Neural progenitor cell (in vitro differentiated cells): ENCODE measurements at regions not wholly inside any gene's neighbourhood (a gene's known extent, or its start where the extent isn't known, plus 50 kb on each side); places are given as distances from the start of the nearest gene placed in this dataset.
"Not testable (repeated sequence)": the region's sequence is repeated elsewhere in the genome, so short reads cannot be mapped to it uniquely, and the experiment has no call there.

Experiments
- DNase-seq: peaks from one replicate; pipeline ENCODE4 v3.0.0-alpha.2; 2016; ENCODE audit warnings: low spot score
- H2AFZ ChIP-seq: fragments of 200-600 bp; sonication (generic); replicated peaks from 2 replicates; pipeline ENCODE4 v1.6.1; 2016; ENCODE audit warnings: antibody characterized with exemption
- H3F3A ChIP-seq: fragments of 200-600 bp; sonication (generic); 2 replicates; pipeline ENCODE4 v1.6.1; 2016; ENCODE audit warnings: antibody characterized with exemption, low read depth
- H3K27ac ChIP-seq: fragments of 200-600 bp; sonication (generic); 2 replicates; pipeline ENCODE4 v1.5.1; 2016; ENCODE audit warnings: mild to moderate bottlenecking
- H3K27me3 ChIP-seq: fragments of 200-600 bp; sonication (generic); 2 replicates; pipeline ENCODE4 v1.6.1; 2016; ENCODE audit warnings: mild to moderate bottlenecking, moderate library complexity
- H3K36me3 ChIP-seq: fragments of 200-600 bp; sonication (generic); 2 replicates; pipeline ENCODE4 v1.5.1; 2016
- H3K4me1 ChIP-seq: fragments of 200-600 bp; sonication (generic); 2 replicates; pipeline ENCODE4 v1.6.1; 2016; ENCODE audit warnings: mixed run types
- H3K4me2 ChIP-seq: fragments of 200-600 bp; sonication (generic); 2 replicates; pipeline ENCODE4 v1.6.1; 2016
- H3K4me3 ChIP-seq: fragments of 200-600 bp; sonication (generic); 2 replicates; pipeline ENCODE4 v1.5.1; 2016
- H3K79me2 ChIP-seq: fragments of 200-600 bp; sonication (generic); 2 replicates; pipeline ENCODE4 v1.6.1; 2016; ENCODE audit warnings: low read depth
- H3K9ac ChIP-seq: fragments of 200-600 bp; sonication (generic); 2 replicates; pipeline ENCODE4 v1.6.1; 2016
- H3K9me3 ChIP-seq: fragments of 200-600 bp; sonication (generic); 2 replicates; pipeline ENCODE4 v1.5.1; 2016; ENCODE audit warnings: low read depth
- H4K20me1 ChIP-seq: fragments of 200-600 bp; sonication (generic); 2 replicates; pipeline ENCODE4 v1.6.1; 2016; ENCODE audit warnings: low read depth
- H3K27ac Mint-ChIP-seq: 3 replicates; pipeline ENCODE4 v1.8.0; 2021; ENCODE audit warnings: mixed read lengths
- H3K27me3 Mint-ChIP-seq: 2 replicates; pipeline ENCODE4 v1.8.0; 2022; ENCODE audit warnings: low read depth, mild to moderate bottlenecking, inconsistent platforms, moderate library complexity, mixed read lengths; ENCODE audit not compliant: insufficient read depth
- H3K36me3 Mint-ChIP-seq: 3 replicates; pipeline ENCODE4 v1.8.0; 2021; ENCODE audit warnings: mixed read lengths
- H3K4me1 Mint-ChIP-seq: 3 replicates; pipeline ENCODE4 v1.8.0; 2021; ENCODE audit warnings: mixed read lengths
- H3K4me3 Mint-ChIP-seq: 3 replicates; pipeline ENCODE4 v1.8.0; 2021; ENCODE audit warnings: mild to moderate bottlenecking, moderate library complexity, mixed read lengths
- H3K9me3 Mint-ChIP-seq: 3 replicates; pipeline ENCODE4 v1.8.0; 2020; ENCODE audit warnings: mixed read lengths
- EZH2 ChIP-seq: fragments of 200-600 bp; sonication (generic); IDR thresholded peaks from 2 replicates; pipeline ENCODE4 v1.6.1; 2017; ENCODE audit warnings: antibody characterized with exemption, mild to moderate bottlenecking, moderate library complexity
- EZH2phosphoT487 ChIP-seq: fragments of 200-600 bp; sonication (generic); IDR thresholded peaks from 2 replicates; pipeline ENCODE4 v1.6.1; 2017; ENCODE audit warnings: antibody characterized with exemption
- TF ChIP-seq, protein P1 (sequence below): fragments of 200-600 bp; sonication (generic); IDR thresholded peaks from 2 replicates; pipeline ENCODE4 v1.5.1; 2017; ENCODE audit warnings: antibody characterized with exemption, mild to moderate bottlenecking

GRCh38 chr16:49959552-49960277 is 65.3 kb upstream of the CNEP1R1 start:
- peaks cover 20% of the 10 kb centered on the region for H3K4me1 Mint-ChIP-seq
- Histone ChIP-seq H3K4me2 (no peak overlapping the region), H3K9me3 (no peaks in the 10 kb centered on the region), H3K9ac (no peak overlapping the region), H3K36me3 (no peaks in the 10 kb centered on the region), H3K79me2 (no peaks in the 10 kb centered on the region), H3K27ac (no peak overlapping the region), H3K27me3 (no peaks in the 10 kb centered on the region), H4K20me1 (no peaks in the 10 kb centered on the region), H3K4me3 (no peak overlapping the region), H3K4me1 (peaks cover 5% of the 10 kb centered on the region), H3F3A (no peaks in the 10 kb centered on the region), H2AFZ (no peak overlapping the region)
- H3K36me3 Mint-ChIP-seq = no peaks in the 10 kb centered on the region
- H3K4me3 Mint-ChIP-seq = no peak overlapping the region
- TF ChIP-seq, protein P1, sequence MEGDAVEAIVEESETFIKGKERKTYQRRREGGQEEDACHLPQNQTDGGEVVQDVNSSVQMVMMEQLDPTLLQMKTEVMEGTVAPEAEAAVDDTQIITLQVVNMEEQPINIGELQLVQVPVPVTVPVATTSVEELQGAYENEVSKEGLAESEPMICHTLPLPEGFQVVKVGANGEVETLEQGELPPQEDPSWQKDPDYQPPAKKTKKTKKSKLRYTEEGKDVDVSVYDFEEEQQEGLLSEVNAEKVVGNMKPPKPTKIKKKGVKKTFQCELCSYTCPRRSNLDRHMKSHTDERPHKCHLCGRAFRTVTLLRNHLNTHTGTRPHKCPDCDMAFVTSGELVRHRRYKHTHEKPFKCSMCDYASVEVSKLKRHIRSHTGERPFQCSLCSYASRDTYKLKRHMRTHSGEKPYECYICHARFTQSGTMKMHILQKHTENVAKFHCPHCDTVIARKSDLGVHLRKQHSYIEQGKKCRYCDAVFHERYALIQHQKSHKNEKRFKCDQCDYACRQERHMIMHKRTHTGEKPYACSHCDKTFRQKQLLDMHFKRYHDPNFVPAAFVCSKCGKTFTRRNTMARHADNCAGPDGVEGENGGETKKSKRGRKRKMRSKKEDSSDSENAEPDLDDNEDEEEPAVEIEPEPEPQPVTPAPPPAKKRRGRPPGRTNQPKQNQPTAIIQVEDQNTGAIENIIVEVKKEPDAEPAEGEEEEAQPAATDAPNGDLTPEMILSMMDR = no peak
- TF ChIP-seq EZH2phosphoT487 (no peak), EZH2 (no peak)
- no peaks in the 10 kb centered on the region for H3K9me3 Mint-ChIP-seq
- DNase-seq = no peak
- peak overlapping the region; percentile 66 for H3K27ac Mint-ChIP-seq
- H3K27me3 Mint-ChIP-seq = peaks cover 8% of the 10 kb centered on the region

GRCh38 chr16:49961089-49961488 is 63.9 kb upstream of the CNEP1R1 start:
- no peak overlapping the region for H2AFZ ChIP-seq
- Mint-ChIP-seq H3K27ac (no peak overlapping the region), H3K9me3 (no peaks in the 10 kb centered on the region), H3K4me1 (peaks cover 12% of the 10 kb centered on the region), H3K36me3 (no peaks in the 10 kb centered on the region), H3K27me3 (peaks cover 8% of the 10 kb centered on the region), H3K4me3 (no peak overlapping the region)
- no peaks in the 10 kb centered on the region for H3F3A ChIP-seq
- H3K27ac ChIP-seq = no peak overlapping the region
- no peak for TF ChIP-seq EZH2phosphoT487
- no peak for TF ChIP-seq EZH2
- no peaks in the 10 kb centered on the region for H3K9me3 ChIP-seq
- H3K36me3 ChIP-seq = no peaks in the 10 kb centered on the region
- no peaks in the 10 kb centered on the region for H3K27me3 ChIP-seq
- DNase-seq = no peak
- no peak overlapping the region for H3K9ac ChIP-seq
- H3K4me2 ChIP-seq = no peak overlapping the region
- H4K20me1 ChIP-seq = no peaks in the 10 kb centered on the region
- no peak overlapping the region for H3K4me3 ChIP-seq
- H3K4me1 ChIP-seq = no peaks in the 10 kb centered on the region
- H3K79me2 ChIP-seq = no peaks in the 10 kb centered on the region

DNA sequence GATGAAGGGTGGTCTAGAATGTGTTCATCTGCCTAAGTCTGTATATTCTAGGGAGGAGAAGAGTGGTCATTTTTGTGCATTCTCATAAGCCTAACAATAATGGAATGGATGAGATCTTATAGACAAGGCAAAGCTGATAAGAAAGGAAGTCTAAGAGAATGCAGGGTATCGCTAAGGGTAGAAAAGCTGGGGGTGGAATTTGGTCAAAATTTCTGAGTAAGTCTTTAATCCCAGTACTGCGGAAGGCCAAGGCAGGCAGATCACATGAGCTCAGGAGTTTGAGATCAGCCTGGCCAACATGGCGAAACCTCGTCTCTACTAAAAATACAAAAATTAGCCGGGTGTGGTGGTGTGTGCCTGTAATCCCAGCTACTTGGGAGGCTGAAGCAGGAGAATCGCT is 62.5 kb upstream of the CNEP1R1 start:
- H3K36me3 Mint-ChIP-seq, H3K4me3 ChIP-seq, H3K79me2 ChIP-seq, H3K4me3 Mint-ChIP-seq, H3K4me2 ChIP-seq, H3K27me3 ChIP-seq, H3K27ac Mint-ChIP-seq, H3F3A ChIP-seq, DNase-seq, H4K20me1 ChIP-seq, H3K9me3 Mint-ChIP-seq, H3K27ac ChIP-seq, H3K4me1 ChIP-seq, H3K9ac ChIP-seq, H3K9me3 ChIP-seq, H3K36me3 ChIP-seq, H2AFZ ChIP-seq: not testable (repeated sequence)
- H3K4me1 Mint-ChIP-seq = peaks cover 18% of the 10 kb centered on the region
- H3K27me3 Mint-ChIP-seq = peaks cover 12% of the 10 kb centered on the region

DNA sequence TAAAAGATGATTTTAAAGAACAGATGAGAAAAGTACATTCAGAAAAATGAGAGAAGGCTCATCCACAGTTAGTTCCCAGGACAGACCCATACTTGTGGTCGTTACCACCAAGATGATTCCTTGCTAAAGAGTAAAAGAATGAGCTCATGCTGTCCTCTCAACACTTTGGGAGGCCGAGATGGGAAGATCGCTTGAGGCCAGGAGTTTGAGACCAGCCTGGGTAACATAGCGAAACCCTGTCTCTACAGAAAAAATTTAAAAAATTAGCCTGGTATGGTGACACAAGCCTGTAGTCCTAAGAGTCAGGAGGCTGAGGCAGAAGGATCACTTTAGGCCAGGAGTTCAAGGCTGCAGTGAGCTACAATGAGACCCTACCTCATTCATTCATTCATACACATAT is 60.7 kb upstream of the CNEP1R1 start:
- Histone ChIP-seq H3K4me3 (no peak overlapping the region), H3F3A (no peaks in the 10 kb centered on the region), H3K27me3 (no peaks in the 10 kb centered on the region), H3K27ac (no peak overlapping the region), H4K20me1 (no peaks in the 10 kb centered on the region), H3K79me2 (no peaks in the 10 kb centered on the region), H3K36me3 (no peaks in the 10 kb centered on the region), H3K9ac (no peak overlapping the region), H2AFZ (no peak overlapping the region), H3K4me2 (no peak overlapping the region), H3K9me3 (no peaks in the 10 kb centered on the region), H3K4me1 (no peaks in the 10 kb centered on the region)
- no peaks in the 10 kb centered on the region for H3K36me3 Mint-ChIP-seq
- TF ChIP-seq EZH2phosphoT487 = no peak
- TF ChIP-seq, protein P1 = no peak
- no peak for TF ChIP-seq EZH2
- peaks cover 18% of the 10 kb centered on the region for H3K4me1 Mint-ChIP-seq
- no peak overlapping the region for H3K4me3 Mint-ChIP-seq
- H3K27ac Mint-ChIP-seq = no peak overlapping the region
- H3K9me3 Mint-ChIP-seq = no peaks in the 10 kb centered on the region
- peaks cover 13% of the 10 kb centered on the region for H3K27me3 Mint-ChIP-seq
- DNase-seq = no peak
